Fibroblast of lung (primary cell): ENCODE measurements at regions not wholly inside any gene's neighbourhood (a gene's known extent, or its start where the extent isn't known, plus 50 kb on each side); places are given as distances from the start of the nearest gene placed in this dataset.

Experiments
- CTCF ChIP-seq, 2 donors: IDR thresholded peaks in 1 of 2; conservative IDR thresholded peaks in 1 of 2; 1 replicate in 1 of 2; 2 replicates in 1 of 2; pipeline ENCODE4 v1.5.1; 2011 to 2012; ENCODE audit warnings: low read length in 2 of 2, control low read depth in 1 of 2, inconsistent platforms in 1 of 2, low read depth in 1 of 2, mild to moderate bottlenecking in 1 of 2
- EZH2 ChIP-seq: IDR thresholded peaks from 2 replicates; pipeline ENCODE4 v1.5.1; 2012; ENCODE audit warnings: low read length, control low read depth, mild to moderate bottlenecking; ENCODE audit errors: missing control alignments

- TF ChIP-seq CTCF (conservative IDR thresholded peaks at IDR 0.05 in 1 of 2, IDR thresholded peaks at IDR 0.05 in 1 of 2; ENCODE audit: low read depth in 1 of 2, low read length in 2 of 2) (no peak), EZH2 (no peak)
Measured at GRCh38 chr4:58502839-58503238, 1392.7 kb upstream of the IGFBP7 start.
